Endodermal cell (in vitro differentiated cells): ENCODE measurements at regions not wholly inside any gene's neighbourhood (a gene's known extent, or its start where the extent isn't known, plus 50 kb on each side); places are given as distances from the start of the nearest gene placed in this dataset.
A peak's percentile ranks its signal among the peaks of the same experiment; 100 is the strongest.

Experiments used
- DNase-seq: peaks from one replicate; pipeline ENCODE4 v3.0.0-alpha.2; 2017
- H3K27ac ChIP-seq: 2 replicates; pipeline ENCODE4 v1.5.1; 2013; ENCODE audit warnings: mild to moderate bottlenecking, low read depth, low read length, moderate library complexity
- H3K27me3 ChIP-seq: 2 replicates; pipeline ENCODE4 v1.6.1; 2013; ENCODE audit warnings: mild to moderate bottlenecking, low read length, moderate library complexity; ENCODE audit not compliant: insufficient read depth, control insufficient read depth, poor library complexity, severe bottlenecking
- H3K36me3 ChIP-seq: 2 replicates; pipeline ENCODE4 v1.7.0; 2013; ENCODE audit warnings: mild to moderate bottlenecking, low read length, moderate library complexity; ENCODE audit not compliant: control insufficient read depth, insufficient read depth
- H3K4me1 ChIP-seq: one replicate; pipeline ENCODE4 v1.7.0; 2013; ENCODE audit warnings: low read length; ENCODE audit not compliant: control insufficient read depth, insufficient read depth
- H3K4me3 ChIP-seq: 2 replicates; pipeline ENCODE4 v1.5.1; 2013; ENCODE audit warnings: mild to moderate bottlenecking, low read length, moderate library complexity
- H3K9ac ChIP-seq: 2 replicates; pipeline ENCODE4 v1.6.1; 2013; ENCODE audit warnings: mild to moderate bottlenecking, low read length, moderate library complexity; ENCODE audit not compliant: poor library complexity, severe bottlenecking; ENCODE audit errors: extremely low read depth
- H3K9me3 ChIP-seq: 2 replicates; pipeline ENCODE4 v1.6.1; 2013; ENCODE audit warnings: mild to moderate bottlenecking, low read length, moderate library complexity; ENCODE audit not compliant: control insufficient read depth
- H3K27ac Mint-ChIP-seq: 2 replicates; pipeline ENCODE4 v1.8.0; 2020; ENCODE audit warnings: mixed read lengths
- H3K27me3 Mint-ChIP-seq: 2 replicates; pipeline ENCODE4 v1.8.0; 2021; ENCODE audit warnings: mild to moderate bottlenecking, mixed read lengths; ENCODE audit not compliant: insufficient read depth
- H3K36me3 Mint-ChIP-seq: 2 replicates; pipeline ENCODE4 v1.8.0; 2020; ENCODE audit warnings: low read depth, mixed read lengths
- H3K4me1 Mint-ChIP-seq: 2 replicates; pipeline ENCODE4 v1.8.0; 2020; ENCODE audit warnings: mixed read lengths
- H3K4me3 Mint-ChIP-seq: 2 replicates; pipeline ENCODE4 v1.8.0; 2020; ENCODE audit warnings: mild to moderate bottlenecking, moderate library complexity, mixed read lengths
- H3K9me3 Mint-ChIP-seq: 2 replicates; pipeline ENCODE4 v1.8.0; 2020; ENCODE audit warnings: mild to moderate bottlenecking, mixed read lengths
- WGBS, 2 experiments: methylation state at CpG; one replicate each; pipeline versions ENCODE4 v1.1.5 to v1.1.7; 2013; ENCODE audit warnings: missing lambda C conversion rate in 2 of 2, mixed read lengths in 1 of 2; ENCODE audit not compliant: insufficient coverage in 1 of 2, insufficient read length in 1 of 2; 5-methylcytosine and 5-hydroxymethylcytosine counted together
- TF ChIP-seq, protein P1 (sequence below): fragments of 200-600 bp; sonication (generic); conservative IDR thresholded peaks from 2 replicates; pipeline ENCODE4 v1.5.0; 2021; ENCODE audit warnings: antibody characterized with exemption, mild to moderate bottlenecking

GRCh38 chr9:79312686-79313421 is 258.9 kb upstream of the TLE4 start:
- no peak overlapping the region for H3K27ac ChIP-seq
- H3K4me1 Mint-ChIP-seq: peaks cover 9% of the 10 kb centered on the region
- TF ChIP-seq, protein P1, sequence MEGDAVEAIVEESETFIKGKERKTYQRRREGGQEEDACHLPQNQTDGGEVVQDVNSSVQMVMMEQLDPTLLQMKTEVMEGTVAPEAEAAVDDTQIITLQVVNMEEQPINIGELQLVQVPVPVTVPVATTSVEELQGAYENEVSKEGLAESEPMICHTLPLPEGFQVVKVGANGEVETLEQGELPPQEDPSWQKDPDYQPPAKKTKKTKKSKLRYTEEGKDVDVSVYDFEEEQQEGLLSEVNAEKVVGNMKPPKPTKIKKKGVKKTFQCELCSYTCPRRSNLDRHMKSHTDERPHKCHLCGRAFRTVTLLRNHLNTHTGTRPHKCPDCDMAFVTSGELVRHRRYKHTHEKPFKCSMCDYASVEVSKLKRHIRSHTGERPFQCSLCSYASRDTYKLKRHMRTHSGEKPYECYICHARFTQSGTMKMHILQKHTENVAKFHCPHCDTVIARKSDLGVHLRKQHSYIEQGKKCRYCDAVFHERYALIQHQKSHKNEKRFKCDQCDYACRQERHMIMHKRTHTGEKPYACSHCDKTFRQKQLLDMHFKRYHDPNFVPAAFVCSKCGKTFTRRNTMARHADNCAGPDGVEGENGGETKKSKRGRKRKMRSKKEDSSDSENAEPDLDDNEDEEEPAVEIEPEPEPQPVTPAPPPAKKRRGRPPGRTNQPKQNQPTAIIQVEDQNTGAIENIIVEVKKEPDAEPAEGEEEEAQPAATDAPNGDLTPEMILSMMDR: peak; percentile 54
- no peak overlapping the region for H3K27ac Mint-ChIP-seq
- H3K9ac ChIP-seq: no peak overlapping the region
- H3K4me3 ChIP-seq: no peak overlapping the region
- WGBS, 2 experiments: 87 to 91% methylated on average over 8 to 13 of the region's 13 CpGs
- no peaks in the 10 kb centered on the region for H3K36me3 Mint-ChIP-seq
- H3K27me3 Mint-ChIP-seq: no peaks in the 10 kb centered on the region
- H3K9me3 ChIP-seq: no peaks in the 10 kb centered on the region
- H3K9me3 Mint-ChIP-seq: no peaks in the 10 kb centered on the region
- H3K4me3 Mint-ChIP-seq: no peak overlapping the region
- no peaks in the 10 kb centered on the region for H3K27me3 ChIP-seq
- peak; percentile 63 for DNase-seq
- peaks cover 2% of the 10 kb centered on the region for H3K4me1 ChIP-seq
- no peaks in the 10 kb centered on the region for H3K36me3 ChIP-seq

DNA sequence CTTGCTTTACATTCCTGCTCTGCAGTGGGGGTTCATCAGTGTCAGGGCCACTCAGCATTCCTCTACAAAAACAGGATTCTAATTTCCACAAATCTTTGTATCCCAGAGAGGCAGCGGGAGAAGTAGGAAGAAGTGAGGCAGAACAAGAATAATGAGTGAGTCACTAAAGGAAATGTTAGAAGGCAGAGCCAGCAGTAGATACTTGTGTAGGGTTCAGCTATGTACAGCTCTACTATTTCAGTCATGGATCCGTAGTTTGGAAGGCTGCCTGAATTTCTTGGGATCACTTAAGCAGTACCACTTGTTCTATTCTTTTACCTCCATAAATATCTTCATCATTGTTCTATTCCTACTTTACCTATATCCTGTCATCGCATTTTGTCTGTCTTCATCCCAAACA is 246.3 kb upstream of the TLE4 start:
- TF ChIP-seq, protein P1: no peak
- H3K4me1 ChIP-seq: no peaks in the 10 kb centered on the region
- no peaks in the 10 kb centered on the region for H3K9me3 Mint-ChIP-seq
- 90 to 93% methylated on average over 2 to 3 of the region's 3 CpGs for WGBS, 2 experiments
- no peaks in the 10 kb centered on the region for H3K9me3 ChIP-seq
- no peaks in the 10 kb centered on the region for H3K27me3 Mint-ChIP-seq
- H3K4me3 Mint-ChIP-seq: no peak overlapping the region
- H3K27me3 ChIP-seq: no peaks in the 10 kb centered on the region
- H3K4me1 Mint-ChIP-seq: peaks cover 4% of the 10 kb centered on the region
- no peak overlapping the region for H3K27ac Mint-ChIP-seq
- no peak overlapping the region for H3K9ac ChIP-seq
- no peak overlapping the region for H3K4me3 ChIP-seq
- H3K36me3 ChIP-seq: no peaks in the 10 kb centered on the region
- no peaks in the 10 kb centered on the region for H3K36me3 Mint-ChIP-seq
- no peak for DNase-seq
- H3K27ac ChIP-seq: no peak overlapping the region

GRCh38 chr9:79329861-79330260 is 241.9 kb upstream of the TLE4 start:
- H3K9me3 ChIP-seq: no peaks in the 10 kb centered on the region
- H3K4me1 ChIP-seq: no peaks in the 10 kb centered on the region
- no peaks in the 10 kb centered on the region for H3K36me3 ChIP-seq
- H3K27ac ChIP-seq: no peak overlapping the region
- H3K9ac ChIP-seq: no peak overlapping the region
- H3K4me1 Mint-ChIP-seq: peaks cover 4% of the 10 kb centered on the region
- no peaks in the 10 kb centered on the region for H3K27me3 ChIP-seq
- H3K9me3 Mint-ChIP-seq: no peaks in the 10 kb centered on the region
- no peak overlapping the region for H3K4me3 ChIP-seq
- TF ChIP-seq, protein P1: no peak
- DNase-seq: no peak
- H3K4me3 Mint-ChIP-seq: no peak overlapping the region
- H3K27ac Mint-ChIP-seq: no peak overlapping the region
- H3K27me3 Mint-ChIP-seq: no peaks in the 10 kb centered on the region
- no peaks in the 10 kb centered on the region for H3K36me3 Mint-ChIP-seq
- 96 to 100% methylated on average over 1 of the region's 1 CpG for WGBS, 2 experiments
